K562 (cell line): ENCODE measurements at regions not wholly inside any gene's neighbourhood (a gene's known extent, or its start where the extent isn't known, plus 50 kb on each side); places are given as distances from the start of the nearest gene placed in this dataset.

Source experiments
- ADNP ChIP-seq: fragments of 200-800 bp; sonication (Bioruptor generic); IDR thresholded peaks from 2 replicates; pipeline ENCODE4 v1.6.1; 2016; ENCODE audit warnings: missing genetic modification characterization, missing compliant biosample characterization
- ELF4 ChIP-seq: fragments of 450-650 bp; formaldehyde crosslinking; IDR thresholded peaks from 2 replicates; pipeline ENCODE4 v1.4.0; 2022; ENCODE audit warnings: missing genetic modification characterization
- JUND ChIP-seq, 2 experiments: IDR thresholded peaks; 2 replicates in 1 of 2; 3 replicates in 1 of 2; pipeline ENCODE4 v1.6.1; 2011; ENCODE audit warnings: borderline replicate concordance in 2 of 2, low read depth in 2 of 2, low read length in 2 of 2, improper control_type of control experiment in 1 of 2, missing biosample characterization in 1 of 2, missing genetic modification characterization in 1 of 2, missing genetic modification reagents in 1 of 2
- MEIS2 ChIP-seq: fragments of 450-650 bp; IDR thresholded peaks from 2 replicates; pipeline ENCODE4 v1.6.1; 2014; ENCODE audit warnings: mild to moderate bottlenecking; ENCODE audit not compliant: partially characterized antibody
- POLR2A ChIP-seq: fragments of 450-650 bp; conservative IDR thresholded peaks from 2 replicates; pipeline ENCODE4 v1.6.1; 2016
- POLR2AphosphoS5 ChIP-seq: IDR thresholded peaks from 2 replicates; pipeline ENCODE4 v1.6.1; 2011; ENCODE audit warnings: mild to moderate bottlenecking, low read depth, low read length, moderate library complexity; ENCODE audit not compliant: control insufficient read depth, insufficient read depth
- U2AF1 ChIP-seq: fragments of 200-400 bp; formaldehyde crosslinking; optimal IDR thresholded peaks from 2 replicates; pipeline ENCODE3; 2017; ENCODE audit warnings: mild to moderate bottlenecking, low read depth, low read length, moderate library complexity
- ZBTB7A ChIP-seq: IDR thresholded peaks from 2 replicates; pipeline ENCODE4 v1.6.1; 2011; ENCODE audit warnings: low read depth, mild to moderate bottlenecking, low read length, moderate library complexity, borderline replicate concordance; ENCODE audit not compliant: control insufficient read depth
- ZSCAN29 ChIP-seq: fragments of 450-650 bp; IDR thresholded peaks from 2 replicates; pipeline ENCODE4 v1.6.1; 2017

DNA sequence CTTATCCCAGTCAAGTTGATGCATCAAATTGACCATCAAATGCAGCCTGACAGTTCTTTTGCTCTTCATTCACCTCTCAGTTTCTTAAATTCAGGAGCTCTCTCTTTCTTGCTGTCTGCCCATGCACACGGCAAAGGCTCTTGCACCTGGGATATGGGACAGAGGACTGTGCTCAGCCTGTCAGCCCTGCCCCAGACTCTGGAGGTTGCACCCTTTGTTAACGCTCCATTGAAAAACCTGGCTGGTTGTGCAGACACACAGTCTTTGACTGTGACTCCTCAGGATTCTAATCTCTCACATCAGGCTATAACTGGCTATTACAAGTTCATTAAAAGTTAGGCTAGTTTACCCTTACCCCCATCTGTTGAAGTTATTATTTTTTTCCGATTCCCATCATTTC, 1032.5 kb downstream of the SOCS6 start:
- TF ChIP-seq MEIS2: no peak
- TF ChIP-seq ZSCAN29: no peak
- no peak for TF ChIP-seq U2AF1
- TF ChIP-seq POLR2AphosphoS5: no peak
- no peak for TF ChIP-seq ADNP (tag)
- TF ChIP-seq JUND (IDR thresholded peaks at IDR 0.05; ENCODE audit: borderline replicate concordance, low read depth, low read length): no peak
- no peak for TF ChIP-seq JUND (tag; IDR thresholded peaks at IDR 0.05; ENCODE audit: borderline replicate concordance, low read depth, low read length)
- TF ChIP-seq POLR2A: no peak
- no peak for TF ChIP-seq ZBTB7A
- no peak for TF ChIP-seq ELF4 (CRISPR knock-in tag)
